NB4 (cell line): ENCODE measurements at regions not wholly inside any gene's neighbourhood (a gene's known extent, or its start where the extent isn't known, plus 50 kb on each side); places are given as distances from the start of the nearest gene placed in this dataset.

Experiments used
- DNase-seq: peaks from one replicate; pipeline ENCODE4 v3.0.0; 2010; ENCODE audit warnings: low read depth
- H3K4me3 ChIP-seq: one replicate; pipeline ENCODE4 v1.5.1; 2011; ENCODE audit warnings: mild to moderate bottlenecking, low read depth, low read length, moderate library complexity
- CTCF ChIP-seq: IDR thresholded peaks from one replicate; pipeline ENCODE4 v1.5.1; 2012; ENCODE audit warnings: low read depth, low read length
- MAX ChIP-seq: IDR thresholded peaks from 2 replicates; pipeline ENCODE4 v1.6.1; 2011; ENCODE audit warnings: low read depth, low read length
- MYC ChIP-seq: IDR thresholded peaks from 2 replicates; pipeline ENCODE4 v1.6.1; 2011; ENCODE audit warnings: low read depth, low read length
- POLR2A ChIP-seq: IDR thresholded peaks from 2 replicates; pipeline ENCODE4 v1.6.1; 2011; ENCODE audit warnings: mild to moderate bottlenecking; ENCODE audit not compliant: insufficient read length; ENCODE audit errors: extremely low read depth

GRCh38 chr2:142531377-142531776 is 346.1 kb upstream of the KYNU start:
- DNase-seq, result no peak
- no peak overlapping the region for H3K4me3 ChIP-seq
- TF ChIP-seq MYC, result no peak
- TF ChIP-seq MAX, result no peak
- no peak for TF ChIP-seq CTCF

- TF ChIP-seq MYC, result no peak
- TF ChIP-seq MAX, result no peak
- no peak for TF ChIP-seq CTCF
- no peak for TF ChIP-seq POLR2A
- no peak for DNase-seq
- H3K4me3 ChIP-seq, result no peak overlapping the region
Measured at GRCh38 chr2:142525720-142526119, 351.7 kb upstream of the KYNU start.

GRCh38 chr2:142521492-142521891 is 356.0 kb upstream of the KYNU start:
- DNase-seq, result no peak
- no peak for TF ChIP-seq MYC
- no peak for TF ChIP-seq MAX
- no peak for TF ChIP-seq POLR2A
- TF ChIP-seq CTCF, result no peak
- no peak overlapping the region for H3K4me3 ChIP-seq

- TF ChIP-seq CTCF (no peak), MAX (no peak), POLR2A (no peak), MYC (no peak)
- no peak for DNase-seq
- H3K4me3 ChIP-seq, result no peak overlapping the region
Measured at GRCh38 chr2:142515493-142515892, 362.0 kb upstream of the KYNU start.

- TF ChIP-seq CTCF (no peak), MAX (no peak), POLR2A (no peak), MYC (no peak)
- DNase-seq, result no peak
- no peak overlapping the region for H3K4me3 ChIP-seq
Measured at GRCh38 chr2:142509401-142509800, 368.1 kb upstream of the KYNU start.

GRCh38 chr2:142504754-142505153 is 372.7 kb upstream of the KYNU start:
- DNase-seq, result no peak
- TF ChIP-seq CTCF, result no peak
- TF ChIP-seq MYC, result no peak
- no peak for TF ChIP-seq MAX
- no peak for TF ChIP-seq POLR2A
- no peak overlapping the region for H3K4me3 ChIP-seq
